DMS 273 treated with DMSO at 0.1 percent for 48 hours (cell line): ENCODE measurements at regions not wholly inside any gene's neighbourhood (a gene's known extent, or its start where the extent isn't known, plus 50 kb on each side); places are given as distances from the start of the nearest gene placed in this dataset.

ENCODE experiments used
- DNase-seq: peaks from one replicate; lab custom pipeline; 2025; lab: John Stamatoyannopoulos, UW

DNA sequence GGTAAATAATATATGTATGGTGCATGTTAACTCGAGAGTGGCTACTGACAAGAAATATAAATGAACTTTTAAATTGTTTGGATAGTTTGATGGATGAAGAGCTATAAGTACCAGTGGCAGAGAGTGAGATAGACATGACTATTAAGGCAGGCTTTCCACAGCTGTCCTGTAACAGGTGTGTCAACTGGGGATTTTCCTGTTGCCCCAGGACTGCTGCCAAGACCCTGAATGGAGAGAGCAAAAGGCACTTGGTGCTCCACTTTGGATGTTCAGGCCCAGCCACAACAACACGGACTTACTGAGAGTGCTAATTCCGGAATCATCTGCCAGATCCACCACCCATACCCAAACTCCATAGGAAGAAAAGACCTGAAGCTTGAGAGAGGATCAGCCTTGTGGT lies 215.1 kb downstream of the SEC61B start:
- no peak for DNase-seq

DNA sequence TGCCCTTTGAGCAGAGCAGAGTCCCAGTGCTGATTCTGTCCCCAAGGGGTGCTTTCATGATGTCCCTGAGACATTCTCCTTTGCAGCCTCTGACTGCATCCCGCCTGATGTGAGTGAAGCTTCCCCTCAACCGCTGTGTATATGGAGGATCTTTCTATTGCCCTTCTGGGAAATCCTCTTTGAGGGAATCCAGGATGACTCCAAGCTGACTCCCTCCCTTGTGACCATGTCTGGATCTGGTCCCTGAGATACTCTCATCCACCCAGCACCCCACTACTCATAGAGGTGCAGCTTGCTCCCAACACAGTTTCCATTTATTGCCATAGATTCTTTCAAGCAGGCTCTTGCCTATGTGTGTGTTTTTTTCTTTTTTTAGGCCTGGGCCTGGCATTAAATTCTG lies 216.5 kb downstream of the SEC61B start:
- DNase-seq: no peak

DNA sequence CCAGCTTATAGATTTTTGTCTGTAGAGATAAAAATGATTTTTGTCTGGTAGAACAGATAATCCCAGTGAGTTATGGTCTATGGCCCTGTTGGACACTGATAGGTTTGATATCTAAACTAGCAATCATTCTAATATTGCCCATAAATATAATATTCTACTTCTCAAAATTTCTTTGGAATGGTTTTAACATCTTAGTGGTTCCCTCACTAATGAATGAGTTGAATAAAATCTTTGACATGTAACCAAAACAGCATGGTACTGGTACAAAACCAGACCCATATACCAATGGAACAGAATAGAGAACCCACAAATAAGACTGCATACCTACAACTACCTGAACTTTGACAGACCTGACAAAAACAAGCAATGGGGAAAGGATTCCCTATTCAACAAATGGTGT lies 219.7 kb downstream of the SEC61B start:
- no peak for DNase-seq

DNA sequence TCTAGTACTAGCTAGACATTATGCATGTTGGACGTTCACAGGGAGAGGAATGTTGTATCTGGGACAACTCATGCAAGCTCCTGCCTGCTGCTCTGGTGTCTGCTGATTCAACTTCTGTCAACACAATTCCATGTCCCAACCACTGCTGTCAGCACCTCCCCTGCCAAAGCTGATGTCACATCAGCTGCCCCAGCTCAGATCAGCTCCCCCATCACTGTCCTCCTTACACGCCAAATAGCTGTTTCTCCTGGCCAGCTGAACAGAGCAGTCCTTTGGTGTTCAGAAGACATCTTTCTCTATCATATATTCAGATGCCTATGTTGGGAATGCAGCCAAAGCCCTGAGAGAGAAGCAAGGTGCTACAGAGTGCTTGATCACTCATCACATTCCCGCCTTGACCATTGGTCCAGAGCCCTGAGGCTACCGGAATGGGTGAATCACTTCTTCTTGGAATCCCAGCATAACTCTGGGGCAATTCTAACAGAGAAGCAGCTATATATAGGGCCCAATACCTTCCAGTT lies 223.3 kb downstream of the SEC61B start:
- DNase-seq: no peak

DNA sequence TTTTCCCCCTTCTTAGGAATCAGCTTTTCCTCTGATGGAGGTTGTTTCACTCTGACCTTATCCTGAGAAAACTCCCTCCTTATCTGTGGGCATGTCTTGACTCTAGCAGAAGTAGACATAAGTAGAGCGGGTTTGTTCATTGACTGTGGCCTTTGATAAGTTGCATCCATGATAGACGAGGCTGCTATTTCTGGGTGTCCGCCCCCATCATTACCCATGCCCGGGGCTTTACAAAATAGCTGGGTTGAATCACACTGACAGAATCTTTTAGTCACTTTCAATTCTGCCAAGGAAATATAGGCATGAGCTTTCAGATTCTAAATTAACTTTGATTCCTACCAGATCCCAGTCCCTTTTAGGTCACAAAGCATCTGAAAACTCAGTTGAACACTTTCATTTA lies 223.8 kb downstream of the SEC61B start:
- DNase-seq: no peak

DNA sequence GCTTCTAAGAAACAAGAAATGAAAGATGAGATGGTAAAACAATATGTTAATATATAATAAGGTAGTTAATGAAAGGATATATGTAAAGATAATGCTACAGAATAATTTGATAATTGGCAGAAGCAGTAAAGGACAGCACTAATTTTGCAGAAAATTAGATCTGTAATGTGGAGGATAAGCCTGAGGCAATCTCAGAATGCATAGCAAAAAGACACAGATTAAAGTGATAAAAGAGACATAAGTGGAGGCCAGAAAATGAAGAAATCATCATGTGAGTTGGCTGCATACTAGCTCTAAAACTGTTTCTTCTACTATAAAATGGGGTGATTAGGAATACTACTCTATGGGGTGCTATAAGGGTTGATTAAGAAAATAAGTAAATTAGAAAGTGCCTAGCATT lies 225.9 kb downstream of the SEC61B start:
- DNase-seq: no peak

DNA sequence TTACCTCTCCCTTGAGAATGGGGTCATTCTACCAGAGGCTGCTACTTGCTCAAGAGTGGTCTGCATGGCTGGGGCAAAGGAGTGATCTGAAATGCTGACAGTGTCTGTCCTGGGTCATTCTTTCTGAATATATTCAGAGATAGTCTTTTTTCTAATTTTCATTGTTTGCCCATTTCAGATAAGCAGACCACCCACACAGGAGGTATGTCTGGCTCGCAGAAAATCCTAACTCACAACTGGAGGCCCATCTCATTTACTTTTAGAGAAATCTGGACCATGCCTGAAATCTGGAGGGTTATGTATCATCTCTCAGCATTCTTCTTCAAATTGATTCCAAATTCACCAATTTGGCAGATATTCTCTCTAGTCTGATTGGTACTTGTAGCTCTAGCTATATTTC lies 227.6 kb downstream of the SEC61B start:
- no peak for DNase-seq

DNA sequence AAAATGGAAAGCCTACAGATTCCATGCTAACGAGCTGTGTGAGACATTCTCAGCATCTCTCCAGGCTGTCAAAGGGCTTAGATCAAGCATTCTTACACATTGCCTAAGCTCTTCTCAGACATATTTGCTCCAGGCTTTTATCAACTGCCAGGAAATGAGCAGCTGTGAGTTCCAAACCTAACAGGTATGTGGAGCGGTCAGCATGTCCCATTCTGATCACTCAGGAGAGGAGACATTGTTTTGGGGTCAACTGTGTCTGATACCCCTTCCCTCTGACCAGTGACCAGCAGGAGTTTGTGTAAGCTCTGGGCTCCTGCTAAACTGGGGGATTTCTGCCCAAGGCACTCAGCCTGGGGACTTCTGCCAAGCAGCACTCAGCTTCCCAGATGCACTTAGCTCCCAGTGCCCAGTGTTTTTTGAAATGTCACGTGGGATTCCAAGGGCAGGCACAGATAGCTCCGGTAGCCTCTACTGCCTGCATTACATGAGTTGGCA lies 229.1 kb downstream of the SEC61B start:
- DNase-seq: no peak

DNA sequence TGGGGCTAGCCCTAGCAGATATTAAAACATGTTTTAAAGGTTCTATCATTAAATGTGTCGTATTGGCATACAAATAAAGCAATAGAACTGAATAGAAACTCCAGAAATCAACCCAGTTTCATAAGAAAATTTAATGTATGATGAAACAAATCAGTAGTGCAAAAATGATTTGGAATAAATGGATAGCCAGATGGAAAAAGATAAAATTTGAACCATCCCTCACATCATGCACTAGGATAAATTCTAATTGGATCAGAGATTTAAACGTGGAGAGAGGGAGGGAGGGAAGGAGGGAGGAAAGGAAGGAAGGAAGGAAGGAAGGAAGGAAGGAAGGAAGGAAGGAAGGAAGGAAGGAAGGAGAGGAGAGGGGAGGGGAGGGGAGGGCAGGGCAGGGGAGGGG lies 235.3 kb downstream of the SEC61B start:
- DNase-seq: no peak

DNA sequence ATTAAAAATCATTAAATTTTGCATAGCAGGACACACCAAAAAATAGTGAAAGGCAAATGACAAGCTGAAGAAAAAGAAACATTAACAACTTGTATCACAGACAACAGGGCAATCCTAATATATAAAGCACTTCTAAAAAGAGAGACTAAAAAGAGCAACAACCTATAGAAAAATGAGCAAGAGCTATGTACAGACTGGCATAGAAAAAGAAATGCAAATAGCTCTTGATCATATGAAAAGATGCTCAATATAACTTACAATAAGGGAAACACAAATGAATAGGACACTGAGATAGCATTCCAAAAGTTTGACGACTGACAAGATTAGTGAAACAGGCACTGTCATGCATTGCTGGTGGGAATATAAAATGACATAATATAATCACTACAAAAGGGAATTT lies 235.9 kb downstream of the SEC61B start:
- DNase-seq: no peak

DNA sequence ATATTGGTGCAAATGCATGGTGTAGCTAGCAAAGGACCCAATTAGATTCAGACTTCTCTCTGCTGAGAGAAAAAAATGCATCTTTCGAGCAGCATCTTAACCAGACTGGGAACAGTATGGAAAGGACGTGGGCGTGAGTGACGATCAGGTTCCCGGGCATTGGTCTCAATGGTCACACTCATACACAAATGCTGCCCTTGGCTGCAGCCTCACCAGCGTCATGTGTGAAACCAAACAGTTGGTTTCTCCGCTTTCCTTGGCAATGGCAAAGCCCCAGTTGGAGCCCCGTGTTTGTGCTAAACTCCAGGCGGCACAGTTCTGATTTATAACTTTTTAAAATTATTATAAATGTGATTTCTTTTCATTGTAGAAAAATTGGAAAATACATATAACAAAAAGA lies 237.8 kb downstream of the SEC61B start:
- DNase-seq: no peak

DNA sequence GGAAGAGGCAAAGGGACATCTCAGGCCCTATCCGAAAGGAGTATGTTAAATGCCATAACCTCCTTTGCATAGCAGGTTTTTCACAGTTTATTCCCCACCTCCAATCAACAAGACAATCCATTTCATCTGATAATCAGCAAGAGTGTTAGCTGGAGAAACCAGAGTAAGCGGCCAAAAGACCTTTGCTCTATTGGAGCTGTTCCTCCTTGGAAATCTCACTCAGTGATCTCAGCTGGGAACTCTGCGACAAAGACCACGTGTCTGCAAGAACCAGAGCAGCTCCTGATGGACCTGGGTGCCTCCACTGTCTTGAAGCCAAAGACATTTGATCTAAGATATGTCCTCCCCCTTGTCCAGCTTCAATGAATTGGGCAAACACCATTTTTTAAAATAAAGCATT lies 241.0 kb downstream of the SEC61B start:
- DNase-seq: no peak

DNA sequence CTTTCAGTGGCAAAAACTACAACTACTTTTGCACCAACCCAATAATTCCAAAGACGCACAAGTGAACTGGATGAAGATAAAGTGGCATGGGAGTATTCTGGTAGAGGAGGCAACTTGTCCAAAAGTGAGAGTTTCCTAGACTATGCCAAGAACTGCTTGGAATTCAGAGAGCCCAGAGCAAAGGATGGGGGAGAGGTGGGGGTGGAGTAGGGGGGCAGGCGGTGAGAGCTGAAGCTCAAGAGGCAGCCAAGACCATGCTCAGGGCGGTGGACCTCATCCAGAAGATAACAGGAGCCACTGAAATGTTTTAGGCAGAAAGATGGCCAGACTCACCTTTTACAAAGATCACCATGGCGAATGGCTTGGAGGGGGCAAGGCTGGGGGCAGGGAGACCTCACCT lies 242.5 kb downstream of the SEC61B start:
- no peak for DNase-seq

DNA sequence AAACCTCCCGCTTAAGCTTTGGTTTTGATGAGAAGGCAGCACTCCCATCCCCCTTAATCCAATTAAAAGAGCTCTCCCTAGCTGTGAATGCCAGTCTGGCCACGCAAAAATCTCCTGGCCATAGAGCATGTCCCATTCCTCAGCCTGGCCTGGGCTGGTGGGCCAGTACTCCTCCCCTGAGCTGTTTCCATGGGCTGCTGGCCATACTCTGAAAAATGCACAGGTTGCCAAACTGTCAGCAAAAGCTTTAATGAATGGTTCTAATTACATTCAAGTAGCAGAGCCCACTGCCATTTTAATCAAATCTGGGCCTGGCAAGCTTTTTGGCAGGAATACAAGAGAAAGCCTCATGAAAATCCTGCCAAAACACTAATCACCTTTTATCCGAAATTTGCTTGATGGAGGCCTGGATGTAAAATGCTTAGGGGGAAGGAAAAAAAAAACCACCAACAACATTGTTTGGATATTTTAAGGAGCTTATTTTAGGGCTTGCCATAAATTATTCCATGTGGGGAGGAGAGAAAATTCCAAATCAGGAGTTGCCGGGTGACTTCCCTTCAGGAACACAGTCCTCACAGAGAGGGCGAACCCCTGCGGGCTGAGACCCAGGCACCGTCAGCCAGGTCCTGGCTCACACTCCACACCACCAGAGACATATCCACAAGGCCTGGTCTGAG lies 243.3 kb downstream of the SEC61B start:
- DNase-seq: peak; percentile 15

DNA sequence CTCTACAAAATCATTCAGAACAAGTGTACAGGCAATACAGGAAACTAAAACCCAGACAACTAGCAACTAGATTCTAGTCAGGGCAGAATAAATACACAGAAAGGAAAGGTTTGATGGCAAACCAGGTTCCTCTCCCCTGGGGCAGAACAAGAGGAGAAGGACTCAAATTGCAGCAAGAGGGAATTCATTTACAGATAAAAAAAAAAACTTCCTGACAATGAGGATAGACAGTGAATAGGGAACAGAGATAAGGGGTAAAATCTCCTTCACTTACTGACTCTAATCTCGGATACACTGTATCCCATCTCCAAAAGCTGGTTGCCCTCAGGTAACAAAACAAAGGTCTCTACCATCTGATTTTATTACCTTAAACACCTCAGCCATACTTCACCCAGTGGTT lies 244.0 kb downstream of the SEC61B start:
- no peak for DNase-seq

DNA sequence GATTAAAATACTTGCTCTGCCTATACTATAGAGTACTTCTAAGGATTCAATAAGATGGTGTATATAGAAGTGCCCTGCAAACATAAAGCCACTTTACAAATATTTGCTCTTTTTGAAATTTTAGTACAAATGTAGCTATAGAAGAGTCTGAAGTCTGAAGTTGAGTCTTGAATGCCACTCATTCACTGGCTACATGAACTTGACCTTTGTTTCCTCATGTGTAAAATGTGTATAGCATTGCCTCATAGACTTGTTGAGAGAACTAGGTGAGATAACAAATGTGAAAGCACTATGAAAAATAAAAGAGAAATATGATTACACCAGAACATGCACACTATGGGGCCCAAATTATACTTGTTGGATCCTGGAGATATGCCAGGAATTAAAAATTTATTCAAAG lies 244.7 kb downstream of the SEC61B start:
- DNase-seq: no peak

DNA sequence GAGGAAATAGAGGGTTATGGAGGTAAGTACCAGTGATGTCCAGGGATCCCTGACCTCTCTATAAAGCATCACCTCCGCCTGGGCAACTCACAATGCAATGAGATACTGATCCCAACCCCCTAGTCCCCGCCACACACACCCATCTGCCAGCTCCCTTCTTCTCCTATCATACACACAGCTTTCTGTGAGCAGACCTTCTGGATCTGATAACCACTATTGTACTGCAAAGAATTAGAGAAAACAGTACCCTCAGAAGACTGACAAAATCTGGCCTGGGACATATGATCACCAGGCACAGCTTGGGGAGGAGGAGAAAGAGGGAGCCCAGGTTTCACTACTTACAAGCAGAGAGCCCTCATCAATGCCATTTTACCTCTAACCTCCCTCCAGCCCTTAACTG lies 249.0 kb downstream of the SEC61B start:
- no peak for DNase-seq

DNA sequence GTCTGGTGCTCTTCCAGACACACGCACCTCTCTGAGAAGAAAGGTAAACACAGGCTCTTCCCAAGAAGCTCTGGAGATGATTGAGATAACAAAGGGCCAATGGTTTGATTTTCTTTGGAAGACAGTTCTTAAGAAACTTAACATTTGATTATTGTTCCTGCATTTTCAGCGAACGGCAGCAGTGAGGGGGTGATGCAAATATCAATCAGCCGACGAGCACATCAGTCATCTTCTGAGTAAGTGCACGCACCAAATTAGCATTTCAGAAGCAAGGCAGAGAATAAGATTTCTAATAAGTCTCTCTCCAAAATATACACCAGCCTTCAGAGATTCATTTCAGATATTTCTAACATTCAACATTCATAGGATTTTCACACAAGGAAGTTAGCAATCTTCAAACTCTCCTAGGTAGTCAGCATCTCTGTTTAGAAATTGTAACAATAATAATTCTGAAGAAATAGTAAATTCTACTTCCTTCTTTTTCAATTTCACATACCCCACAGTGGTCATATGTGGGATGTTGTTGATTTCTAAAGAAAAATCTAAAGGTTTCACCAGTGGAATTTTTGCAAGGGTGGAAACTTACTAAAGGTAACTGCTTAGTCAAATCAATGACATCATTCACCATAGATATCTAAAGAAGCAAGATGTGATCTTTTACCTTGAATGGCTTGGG lies 250.3 kb downstream of the SEC61B start:
- DNase-seq: no peak

DNA sequence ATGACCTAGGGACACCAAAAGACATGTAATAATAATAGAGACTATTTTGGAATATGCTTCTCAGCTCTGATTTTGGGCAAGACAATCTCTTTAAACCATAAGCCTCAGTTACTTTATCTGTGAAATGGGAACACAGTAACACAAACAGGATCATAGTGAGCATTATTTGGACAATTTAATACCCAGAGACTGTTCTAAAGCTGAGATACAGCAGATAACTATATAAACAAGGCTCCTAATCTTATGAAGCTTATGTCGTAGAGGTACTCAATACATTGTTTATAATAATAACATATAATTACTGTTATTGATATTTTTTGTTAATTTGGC lies 250.8 kb downstream of the SEC61B start:
- no peak for DNase-seq

DNA sequence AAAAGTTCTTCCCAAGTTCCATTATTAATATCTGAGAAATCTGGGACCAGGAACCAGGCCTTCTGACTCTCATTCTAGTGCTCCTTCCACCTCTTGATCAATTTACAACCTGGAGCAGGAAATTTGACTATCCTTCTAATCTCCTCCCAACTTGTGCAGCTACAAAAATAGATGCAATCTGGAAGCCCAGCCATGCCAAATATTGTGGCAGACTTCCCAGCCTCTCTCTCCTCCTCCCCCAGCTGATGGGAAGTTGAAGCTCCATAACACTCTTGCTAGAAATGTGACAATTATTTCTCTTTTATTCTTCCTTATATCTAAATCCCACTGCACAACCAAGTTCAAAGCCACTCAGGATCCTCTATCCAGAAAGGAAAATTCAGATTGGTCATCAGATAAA lies 252.1 kb downstream of the SEC61B start:
- no peak for DNase-seq

DNA sequence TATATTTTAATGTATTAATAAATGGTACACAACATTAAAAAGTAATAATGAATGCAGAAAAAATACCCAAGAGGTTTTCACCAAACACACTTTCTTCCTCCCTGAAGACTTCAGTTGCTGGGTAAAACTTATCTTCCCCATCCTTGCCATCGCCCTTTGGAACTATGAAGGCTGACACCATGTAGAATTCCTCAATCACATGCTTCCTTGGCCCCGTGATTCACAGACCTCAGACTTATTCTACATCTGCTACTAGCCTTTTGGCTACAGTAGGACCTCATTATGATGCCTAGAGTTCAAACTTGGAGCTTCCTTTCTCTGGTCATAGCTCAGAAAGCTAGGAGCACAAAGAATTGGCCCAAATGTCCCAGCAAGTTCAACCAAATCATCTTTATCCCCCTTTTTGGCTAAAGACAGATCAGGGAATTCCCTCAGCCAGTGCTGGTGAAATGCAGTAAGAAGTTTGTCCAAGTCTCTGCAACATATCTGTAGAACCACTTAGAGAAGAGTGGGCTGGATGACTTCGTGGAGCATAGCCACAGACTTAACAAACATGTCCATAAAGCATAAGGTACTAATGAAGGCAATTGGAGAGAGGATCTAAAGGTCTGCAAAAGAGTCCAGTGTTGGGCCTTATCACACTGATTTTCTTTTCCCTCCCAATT lies 253.5 kb downstream of the SEC61B start:
- DNase-seq: no peak

DNA sequence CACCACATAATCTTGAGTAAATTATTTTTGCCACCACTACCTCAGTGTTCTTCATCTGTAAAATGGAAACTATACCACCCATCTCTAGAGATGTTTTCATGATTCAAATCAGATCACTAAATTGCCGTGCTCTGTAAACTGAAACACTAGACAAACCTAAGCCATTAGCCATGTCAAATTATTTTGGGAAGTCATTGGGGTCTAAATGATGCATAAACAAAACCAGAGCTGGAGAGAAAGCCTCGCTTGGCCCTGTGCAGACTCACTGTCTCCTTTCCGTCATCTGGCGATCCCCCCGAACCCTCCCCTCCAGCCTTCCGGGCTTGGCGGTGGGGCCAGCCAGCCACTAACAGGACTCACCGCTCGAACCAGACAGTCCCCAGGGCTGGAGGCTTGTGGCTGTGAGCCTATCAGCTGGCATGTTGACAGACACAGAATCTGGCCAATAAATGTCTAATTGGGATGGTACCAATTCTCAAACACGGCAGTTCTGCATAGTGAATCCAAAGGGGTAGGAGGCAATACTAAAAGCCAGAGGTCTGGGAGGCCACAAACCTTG lies 256.5 kb downstream of the SEC61B start:
- no peak for DNase-seq

DNA sequence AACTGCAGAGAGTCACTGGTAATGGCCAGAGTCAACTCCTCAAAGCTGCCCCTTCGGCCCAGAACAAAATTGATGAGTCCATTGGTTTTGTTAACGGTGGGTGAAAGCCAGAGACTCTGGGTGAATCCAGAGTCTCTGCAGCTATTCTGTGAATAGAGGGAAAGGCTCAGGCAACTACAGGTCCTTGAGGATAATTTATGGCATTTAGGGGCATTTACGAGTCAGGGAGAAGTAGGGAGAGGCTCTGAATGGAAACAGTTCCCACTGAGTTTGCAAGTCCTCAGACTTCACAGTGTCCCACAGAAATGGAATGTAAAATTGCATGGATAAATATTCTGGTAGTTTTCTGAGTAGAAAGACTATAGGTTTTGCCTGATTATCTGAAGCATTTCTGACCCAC lies 257.8 kb downstream of the SEC61B start:
- DNase-seq: no peak
